ENCODE measurements at regions not wholly inside any gene's neighbourhood (a gene's known extent, or its start where the extent isn't known, plus 50 kb on each side); places are given as distances from the start of the nearest gene placed in this dataset.
"Not testable (repeated sequence)": the region's sequence is repeated elsewhere in the genome, so short reads cannot be mapped to it uniquely, and the experiment has no call there.

DNA sequence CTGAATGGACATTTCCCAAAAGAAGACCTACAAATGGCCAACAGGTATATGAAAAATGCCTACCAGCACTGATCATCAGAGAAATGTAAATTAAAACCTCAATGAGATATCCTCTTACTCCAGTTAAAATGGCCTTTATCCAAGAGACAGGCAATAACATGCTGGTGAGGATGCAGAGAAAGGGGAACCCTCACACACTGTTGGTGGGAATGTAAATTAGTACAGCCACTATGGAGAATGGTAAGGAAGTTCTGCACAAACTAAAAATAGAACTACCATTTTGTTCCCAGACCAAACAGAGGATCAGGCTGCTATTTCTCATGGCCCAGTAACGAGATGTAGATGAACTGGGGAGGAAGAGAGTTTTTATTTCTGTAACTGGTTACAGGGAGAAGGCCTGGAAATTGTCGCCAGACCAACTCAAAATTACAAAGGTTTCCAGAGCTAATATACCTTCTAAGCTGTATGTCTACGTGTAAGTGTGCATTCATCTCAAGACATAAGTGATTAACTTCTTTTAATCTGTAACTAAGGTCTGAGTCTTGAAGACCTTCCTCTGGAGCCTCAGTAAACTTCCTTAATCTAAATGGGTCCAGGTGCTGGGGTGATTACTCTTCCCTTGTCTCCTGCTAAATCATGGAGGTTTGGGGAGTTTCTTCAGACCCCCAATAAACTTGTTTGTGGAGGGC is 75.6 kb upstream of the COG2 start:
- TF ChIP-seq, protein P1, sequence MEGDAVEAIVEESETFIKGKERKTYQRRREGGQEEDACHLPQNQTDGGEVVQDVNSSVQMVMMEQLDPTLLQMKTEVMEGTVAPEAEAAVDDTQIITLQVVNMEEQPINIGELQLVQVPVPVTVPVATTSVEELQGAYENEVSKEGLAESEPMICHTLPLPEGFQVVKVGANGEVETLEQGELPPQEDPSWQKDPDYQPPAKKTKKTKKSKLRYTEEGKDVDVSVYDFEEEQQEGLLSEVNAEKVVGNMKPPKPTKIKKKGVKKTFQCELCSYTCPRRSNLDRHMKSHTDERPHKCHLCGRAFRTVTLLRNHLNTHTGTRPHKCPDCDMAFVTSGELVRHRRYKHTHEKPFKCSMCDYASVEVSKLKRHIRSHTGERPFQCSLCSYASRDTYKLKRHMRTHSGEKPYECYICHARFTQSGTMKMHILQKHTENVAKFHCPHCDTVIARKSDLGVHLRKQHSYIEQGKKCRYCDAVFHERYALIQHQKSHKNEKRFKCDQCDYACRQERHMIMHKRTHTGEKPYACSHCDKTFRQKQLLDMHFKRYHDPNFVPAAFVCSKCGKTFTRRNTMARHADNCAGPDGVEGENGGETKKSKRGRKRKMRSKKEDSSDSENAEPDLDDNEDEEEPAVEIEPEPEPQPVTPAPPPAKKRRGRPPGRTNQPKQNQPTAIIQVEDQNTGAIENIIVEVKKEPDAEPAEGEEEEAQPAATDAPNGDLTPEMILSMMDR (conservative IDR thresholded peaks at IDR 0.05) = not testable (repeated sequence)
- not testable (repeated sequence) for TF ChIP-seq EZH2 (IDR thresholded peaks at IDR 0.05; ENCODE audit: low read depth)
